IMR-90 (cell line): ENCODE measurements at regions not wholly inside any gene's neighbourhood (a gene's known extent, or its start where the extent isn't known, plus 50 kb on each side); places are given as distances from the start of the nearest gene placed in this dataset.

Experiments
- ATAC-seq: fragments of 200-7000 bp; cut with Tn5 transposase; 2 replicates; pipeline ENCODE4 v1.9.1; 2020; ENCODE audit warnings: low read depth, mild to moderate bottlenecking, moderate library complexity
- BruUV-seq: library from RNA; stranded (reverse); fragments of 400-500 nt; replicated peaks from 2 replicates; lab custom pipeline; 2021; lab: Mats Ljungman, UMichigan
- CTCF ChIA-PET: fragments of 300-600 bp; formaldehyde crosslinking; extraction: SDS; loops from one replicate; lab custom pipeline; 2021; ENCODE audit warnings: antibody characterized with exemption; lab: Yijun Ruan, JAX
- POLR2A ChIA-PET: fragments of 300-600 bp; sonication (Branson Sonifier 250); formaldehyde crosslinking; loops from one replicate; lab custom pipeline; 2022; ENCODE audit warnings: antibody characterized with exemption; ENCODE audit not compliant: unreplicated experiment; lab: Charles Lee
- DNase-seq: peaks from one replicate; pipeline ENCODE4 v3.0.0; 2013
- H2AFZ ChIP-seq: replicated peaks from 2 replicates; pipeline ENCODE3; 2013; ENCODE audit warnings: low read length, mild to moderate bottlenecking; ENCODE audit not compliant: poor library complexity
- H2AK5ac ChIP-seq: 2 replicates; pipeline ENCODE4 v1.6.1; 2013; ENCODE audit warnings: low read depth, low read length, inconsistent platforms
- H2AK9ac ChIP-seq: replicated peaks from 2 replicates; pipeline ENCODE3; 2013; ENCODE audit warnings: mild to moderate bottlenecking, low read depth, low read length, moderate library complexity; ENCODE audit not compliant: poor library complexity
- H2BK120ac ChIP-seq: 2 replicates; pipeline ENCODE4 v1.6.1; 2013; ENCODE audit warnings: low read depth, low read length, inconsistent platforms
- H2BK15ac ChIP-seq: 3 replicates; pipeline ENCODE4 v1.6.1; 2013; ENCODE audit warnings: low read depth, low read length, inconsistent platforms
- H2BK20ac ChIP-seq: 2 replicates; pipeline ENCODE4 v1.6.1; 2013; ENCODE audit warnings: low read depth, mild to moderate bottlenecking, inconsistent platforms, low read length, moderate library complexity
- H2BK5ac ChIP-seq: 2 replicates; pipeline ENCODE4 v1.6.1; 2013; ENCODE audit warnings: mild to moderate bottlenecking, low read depth, low read length, inconsistent platforms; ENCODE audit not compliant: poor library complexity, severe bottlenecking
- H3K14ac ChIP-seq: replicated peaks from 2 replicates; pipeline ENCODE4 v1.6.1; 2013; ENCODE audit warnings: low read depth, low read length, inconsistent platforms
- H3K18ac ChIP-seq: 2 replicates; pipeline ENCODE4 v1.6.1; 2013; ENCODE audit warnings: low read depth, low read length, control low read depth
- H3K23ac ChIP-seq: 2 replicates; pipeline ENCODE4 v1.6.1; 2013; ENCODE audit warnings: low read depth, low read length, inconsistent platforms
- H3K27ac ChIP-seq: 2 replicates; pipeline ENCODE4 v1.5.1; 2013; ENCODE audit warnings: mild to moderate bottlenecking, control low read depth, low read length; ENCODE audit not compliant: insufficient read depth
- H3K27me3 ChIP-seq: 2 replicates; pipeline ENCODE4 v1.6.1; 2013; ENCODE audit warnings: low read length; ENCODE audit not compliant: control insufficient read depth, insufficient read depth
- H3K36me3 ChIP-seq: 2 replicates; pipeline ENCODE4 v1.6.1; 2013; ENCODE audit warnings: low read length, mixed read lengths; ENCODE audit not compliant: control insufficient read depth, insufficient read depth
- H3K4ac ChIP-seq: 2 replicates; pipeline ENCODE4 v1.6.1; 2013; ENCODE audit warnings: low read depth, low read length, inconsistent platforms
- H3K4me1 ChIP-seq: 2 replicates; pipeline ENCODE4 v1.6.1; 2013; ENCODE audit warnings: low read length, mixed read lengths; ENCODE audit not compliant: control insufficient read depth, insufficient read depth
- H3K4me2 ChIP-seq: 2 replicates; pipeline ENCODE4 v1.6.1; 2013; ENCODE audit warnings: low read depth, mild to moderate bottlenecking, control low read depth, low read length, moderate library complexity
- H3K4me3 ChIP-seq: 2 replicates; pipeline ENCODE4 v1.5.1; 2013; ENCODE audit warnings: low read depth, mild to moderate bottlenecking, control low read depth, low read length, moderate library complexity; ENCODE audit not compliant: insufficient read depth
- H3K56ac ChIP-seq: 2 replicates; pipeline ENCODE4 v1.6.1; 2013; ENCODE audit warnings: low read length, inconsistent platforms; ENCODE audit not compliant: insufficient read depth; ENCODE audit errors: extremely low read depth
- H3K79me1 ChIP-seq, 2 experiments: 2 replicates each; pipeline ENCODE4 v1.6.1; 2013; ENCODE audit warnings: low read length in 2 of 2, inconsistent platforms in 1 of 2, low read depth in 1 of 2
- H3K9ac ChIP-seq: 2 replicates; pipeline ENCODE4 v1.6.1; 2013; ENCODE audit warnings: low read depth, low read length, control low read depth
- H3K9me1 ChIP-seq: 2 replicates; pipeline ENCODE4 v1.6.1; 2013; ENCODE audit warnings: low read length, inconsistent platforms; ENCODE audit not compliant: insufficient read depth
- H3K9me3 ChIP-seq: 2 replicates; pipeline ENCODE4 v1.6.1; 2013; ENCODE audit warnings: low read length; ENCODE audit not compliant: control insufficient read depth, insufficient read depth
- H4K20me1 ChIP-seq: 2 replicates; pipeline ENCODE4 v1.6.1; 2013; ENCODE audit warnings: low read length, inconsistent platforms; ENCODE audit not compliant: insufficient read depth
- H4K5ac ChIP-seq: 2 replicates; pipeline ENCODE4 v1.6.1; 2013; ENCODE audit warnings: mild to moderate bottlenecking, low read depth, low read length, control low read depth
- H4K8ac ChIP-seq, 2 experiments: 2 replicates each; pipeline ENCODE4 v1.6.1; 2013; ENCODE audit warnings: low read depth in 2 of 2, low read length in 2 of 2, control low read depth in 1 of 2, inconsistent platforms in 1 of 2
- H4K91ac ChIP-seq: 2 replicates; pipeline ENCODE4 v1.6.1; 2013; ENCODE audit warnings: low read depth, low read length, inconsistent platforms; ENCODE audit not compliant: insufficient read depth
- CEBPB ChIP-seq: IDR thresholded peaks from 2 replicates; pipeline ENCODE4 v1.6.1; 2012; ENCODE audit warnings: low read depth, low read length, improper control_type of control experiment
- CHD1 ChIP-seq: IDR thresholded peaks from 2 replicates; pipeline ENCODE4 v1.6.1; 2012; ENCODE audit warnings: low read depth, low read length, improper control_type of control experiment
- FOS ChIP-seq: fragments of 150-350 bp; IDR thresholded peaks from 2 replicates; pipeline ENCODE4 v1.6.1; 2016; ENCODE audit warnings: low read depth, low read length
- MAZ ChIP-seq: IDR thresholded peaks from 2 replicates; pipeline ENCODE4 v1.6.1; 2012; ENCODE audit warnings: low read depth, mild to moderate bottlenecking, low read length, improper control_type of control experiment, moderate library complexity, borderline replicate concordance
- POLR2A ChIP-seq: IDR thresholded peaks from 2 replicates; pipeline ENCODE4 v1.6.1; 2012; ENCODE audit warnings: mild to moderate bottlenecking, low read depth, low read length
- RCOR1 ChIP-seq: IDR thresholded peaks from 2 replicates; pipeline ENCODE4 v1.6.1; 2012; ENCODE audit warnings: mild to moderate bottlenecking, low read length, improper control_type of control experiment; ENCODE audit not compliant: insufficient replicate concordance
- WGBS, 2 experiments: methylation state at CpG; one replicate each; pipeline versions ENCODE4 v1.1.5 to v1.1.7; 2013; ENCODE audit warnings: missing lambda C conversion rate in 2 of 2; ENCODE audit not compliant: insufficient read length in 1 of 2; ENCODE audit errors: extremely low coverage in 2 of 2; 5-methylcytosine and 5-hydroxymethylcytosine counted together
- dilution Hi-C: fragments of 300-500 bp; cut with HindIII; formaldehyde crosslinking; loops from one replicate; pipeline ENCODE4 v1.14.3; 2018; ENCODE audit warnings: low sequenced_read_pairs; ENCODE audit not compliant: unreplicated experiment
- in situ Hi-C: fragments of 300-500 bp; cut with MboI; formaldehyde crosslinking; loops from 3 replicates; pipeline ENCODE4 v1.14.3; 2019; ENCODE audit warnings: low sequenced_read_pairs, inconsistent platforms, mixed read lengths
- intact Hi-C: fragments of 100-400 bp; cut with micrococcal nuclease; formaldehyde crosslinking; loops from 2 replicates; pipeline ENCODE4 v1.10.0; 2022
- TF ChIP-seq, protein P1 (sequence below): fragments of 150-350 bp; IDR thresholded peaks from 2 replicates; pipeline ENCODE4 v1.6.1; 2017; ENCODE audit warnings: mild to moderate bottlenecking, antibody characterized with exemption, low read length, low read depth

DNA sequence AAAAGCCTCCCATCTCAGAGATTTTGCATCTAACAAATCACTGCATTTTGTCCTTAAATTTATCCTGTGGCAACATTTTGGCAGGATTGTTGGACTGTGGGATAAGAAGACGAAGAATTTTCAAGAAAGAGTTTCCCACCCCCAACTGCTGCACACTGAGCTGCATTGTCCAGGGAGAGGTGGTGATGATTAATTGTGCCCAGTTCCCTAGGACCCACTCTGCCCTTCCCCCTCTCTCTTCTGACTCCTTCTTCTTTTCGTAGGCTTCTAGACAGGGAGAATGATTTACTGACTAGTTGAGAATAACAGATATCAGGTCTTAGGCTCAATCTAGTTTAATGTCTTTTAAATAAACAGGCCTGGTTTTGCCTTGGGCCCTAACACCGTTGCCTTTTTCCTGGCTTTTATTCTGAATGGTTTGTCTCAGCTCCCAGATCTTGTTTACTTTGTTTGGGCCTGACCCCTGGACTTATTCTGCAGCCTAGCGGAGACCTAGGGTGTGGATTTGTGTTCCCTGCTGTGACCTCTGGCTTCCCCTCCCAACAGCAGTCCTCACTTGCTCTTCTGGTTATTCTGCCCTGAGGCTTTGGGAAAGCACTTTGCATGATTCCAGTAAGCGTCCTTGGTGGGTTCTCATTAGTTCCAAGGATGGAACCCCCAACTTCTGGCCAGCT is 233.3 kb downstream of the INSIG2 start:
- Histone ChIP-seq H3K56ac (no peak overlapping the region), H2AFZ (no peak overlapping the region), H3K27me3 (no peaks in the 10 kb centered on the region; the same call in 1 of the 2 replicates), H3K79me1 (no peaks in the 10 kb centered on the region), H4K5ac (no peak overlapping the region), H3K36me3 (no peaks in the 10 kb centered on the region), H4K91ac (no peak overlapping the region), H4K8ac (no peak overlapping the region), H2BK5ac (no peak overlapping the region), H3K9me3 (no peaks in the 10 kb centered on the region), H2AK5ac (no peak overlapping the region), H3K4ac (no peak overlapping the region), H3K27ac (no peak overlapping the region), H2AK9ac (no peak overlapping the region), H3K14ac (no peak overlapping the region), H3K4me1 (no peaks in the 10 kb centered on the region), H3K9me1 (no peaks in the 10 kb centered on the region), H3K23ac (no peak overlapping the region), H3K4me2 (no peak overlapping the region), H2BK20ac (no peak overlapping the region), H3K4me3 (no peak overlapping the region), H4K20me1 (no peaks in the 10 kb centered on the region), H3K18ac (no peak overlapping the region), H3K9ac (no peak overlapping the region), H2BK120ac (no peak overlapping the region), H2BK15ac (no peak overlapping the region)
- no peak for ATAC-seq
- TF ChIP-seq POLR2A, result no peak
- TF ChIP-seq MAZ, result no peak
- no peak for TF ChIP-seq RCOR1
- no peak for TF ChIP-seq CHD1
- no peak for TF ChIP-seq CEBPB
- TF ChIP-seq FOS, result no peak
- TF ChIP-seq, protein P1, sequence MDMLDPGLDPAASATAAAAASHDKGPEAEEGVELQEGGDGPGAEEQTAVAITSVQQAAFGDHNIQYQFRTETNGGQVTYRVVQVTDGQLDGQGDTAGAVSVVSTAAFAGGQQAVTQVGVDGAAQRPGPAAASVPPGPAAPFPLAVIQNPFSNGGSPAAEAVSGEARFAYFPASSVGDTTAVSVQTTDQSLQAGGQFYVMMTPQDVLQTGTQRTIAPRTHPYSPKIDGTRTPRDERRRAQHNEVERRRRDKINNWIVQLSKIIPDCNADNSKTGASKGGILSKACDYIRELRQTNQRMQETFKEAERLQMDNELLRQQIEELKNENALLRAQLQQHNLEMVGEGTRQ, result no peak
- WGBS, 2 experiments, result no CpG with 5 or more reads among the region's 5 CpGs
- POLR2A ChIA-PET, result no interaction called here
- no peak for DNase-seq
- intact Hi-C loops (no loop called here), dilution Hi-C loops (no loop called here), in situ Hi-C loops (no loop called here)
- no TSS peak for BruUV-seq
- CTCF ChIA-PET, result no interaction called here
